GM18499 (cell line): ENCODE measurements at regions not wholly inside any gene's neighbourhood (a gene's known extent, or its start where the extent isn't known, plus 50 kb on each side); places are given as distances from the start of the nearest gene placed in this dataset.

Experiments
- ATAC-seq: cut with Tn5 transposase; IDR thresholded peaks from one replicate; pipeline ENCODE4 v1.9.1; 2021; ENCODE audit warnings: moderate number of reproducible peaks; ENCODE audit not compliant: insufficient read depth, unreplicated experiment

- no peak for ATAC-seq
These were observed 841.6 kb upstream of the DPPA4 start for GRCh38 chr3:110178965-110179364.

GRCh38 chr3:110180733-110181132 is 843.4 kb upstream of the DPPA4 start:
- ATAC-seq, result no peak

- ATAC-seq, result no peak
These were observed 843.9 kb upstream of the DPPA4 start for GRCh38 chr3:110181226-110181625.

- no peak for ATAC-seq
These were observed 847.2 kb upstream of the DPPA4 start for GRCh38 chr3:110184536-110184935.

GRCh38 chr3:110193074-110193473 is 855.7 kb upstream of the DPPA4 start:
- ATAC-seq, result no peak

GRCh38 chr3:110198717-110199587 is 861.6 kb upstream of the DPPA4 start:
- ATAC-seq, result no peak

- no peak for ATAC-seq
These were observed 862.2 kb upstream of the DPPA4 start for GRCh38 chr3:110199588-110199943.

- no peak for ATAC-seq
These were observed 861.4 kb upstream of the NECTIN3 start for GRCh38 chr3:110210086-110210660.

- ATAC-seq, result no peak
These were observed 845.0 kb upstream of the NECTIN3 start for GRCh38 chr3:110226645-110227044.

- ATAC-seq, result no peak
These were observed 843.6 kb upstream of the NECTIN3 start for GRCh38 chr3:110227991-110228390.

GRCh38 chr3:110234831-110235230 is 836.8 kb upstream of the NECTIN3 start:
- no peak for ATAC-seq

- no peak for ATAC-seq
These were observed 834.5 kb upstream of the NECTIN3 start for GRCh38 chr3:110236976-110237610.

- ATAC-seq, result no peak
These were observed 828.5 kb upstream of the NECTIN3 start for GRCh38 chr3:110243081-110243480.

- ATAC-seq, result no peak
These were observed 824.7 kb upstream of the NECTIN3 start for GRCh38 chr3:110246796-110247376.

GRCh38 chr3:110248666-110249065 is 823.0 kb upstream of the NECTIN3 start:
- no peak for ATAC-seq

GRCh38 chr3:110253794-110254193 is 817.8 kb upstream of the NECTIN3 start:
- no peak for ATAC-seq

- ATAC-seq, result no peak
These were observed 817.0 kb upstream of the NECTIN3 start for GRCh38 chr3:110254591-110254990.

GRCh38 chr3:110261141-110261540 is 810.5 kb upstream of the NECTIN3 start:
- ATAC-seq, result no peak

GRCh38 chr3:110262896-110263295 is 808.7 kb upstream of the NECTIN3 start:
- no peak for ATAC-seq

GRCh38 chr3:110265302-110265701 is 806.3 kb upstream of the NECTIN3 start:
- no peak for ATAC-seq

GRCh38 chr3:110267304-110267845 is 804.2 kb upstream of the NECTIN3 start:
- no peak for ATAC-seq
